Activated naive CD8-positive, alpha-beta T cell treated with anti-CD3 and anti-CD28 coated beads, Interleukin-2, amount 50 U/mL, for 24 hours (primary cell): ENCODE measurements at regions not wholly inside any gene's neighbourhood (a gene's known extent, or its start where the extent isn't known, plus 50 kb on each side); places are given as distances from the start of the nearest gene placed in this dataset.
"Not testable (repeated sequence)": the region's sequence is repeated elsewhere in the genome, so short reads cannot be mapped to it uniquely, and the experiment has no call there.

Experiments used
- ATAC-seq: fragments of 150-1000 bp; cut with Tn5 transposase; one replicate; pipeline ENCODE4 v1.10.0; 2021
- DNase-seq: peaks from one replicate; pipeline ENCODE4 v3.0.0; 2021
- H3K27ac Mint-ChIP-seq: one replicate; pipeline ENCODE4 v1.8.0; 2021; ENCODE audit warnings: mild to moderate bottlenecking, mixed read lengths
- H3K27me3 Mint-ChIP-seq: one replicate; pipeline ENCODE4 v1.8.0; 2021; ENCODE audit warnings: mixed read lengths
- H3K36me3 Mint-ChIP-seq: one replicate; pipeline ENCODE4 v1.8.0; 2021; ENCODE audit warnings: low read depth, mixed read lengths
- H3K4me1 Mint-ChIP-seq: one replicate; pipeline ENCODE4 v1.8.0; 2021; ENCODE audit warnings: mixed read lengths
- H3K4me3 Mint-ChIP-seq: one replicate; pipeline ENCODE4 v1.8.0; 2021; ENCODE audit warnings: mild to moderate bottlenecking, moderate library complexity, mixed read lengths
- H3K9me3 Mint-ChIP-seq: one replicate; pipeline ENCODE4 v1.8.0; 2021; ENCODE audit warnings: mixed read lengths

GRCh38 chr11:90705661-90706060 is 482.8 kb upstream of the CHORDC1 start:
- Mint-ChIP-seq H3K27ac (no peak overlapping the region), H3K4me3 (no peak overlapping the region), H3K36me3 (no peaks in the 10 kb centered on the region), H3K4me1 (no peaks in the 10 kb centered on the region), H3K9me3 (peaks cover 13% of the 10 kb centered on the region), H3K27me3 (no peaks in the 10 kb centered on the region)
- ATAC-seq (no peak), DNase-seq (no peak)

- no peak for ATAC-seq
- H3K27ac Mint-ChIP-seq = no peak overlapping the region
These were observed 481.7 kb upstream of the CHORDC1 start for GRCh38 chr11:90704510-90704909.

GRCh38 chr11:90701716-90702115 is 478.9 kb upstream of the CHORDC1 start:
- Mint-ChIP-seq H3K27ac (no peak overlapping the region), H3K9me3 (peaks cover 8% of the 10 kb centered on the region), H3K4me1 (no peaks in the 10 kb centered on the region), H3K4me3 (no peak overlapping the region), H3K27me3 (no peaks in the 10 kb centered on the region), H3K36me3 (no peaks in the 10 kb centered on the region)
- DNase-seq (no peak), ATAC-seq (no peak)

More at GRCh38 chr11:90704510-90704909, 481.7 kb upstream of the CHORDC1 start:
- H3K9me3 Mint-ChIP-seq = peaks cover 13% of the 10 kb centered on the region
- H3K36me3 Mint-ChIP-seq = no peaks in the 10 kb centered on the region
- no peaks in the 10 kb centered on the region for H3K4me1 Mint-ChIP-seq
- no peak for DNase-seq
- no peak overlapping the region for H3K4me3 Mint-ChIP-seq
- no peaks in the 10 kb centered on the region for H3K27me3 Mint-ChIP-seq

GRCh38 chr11:90700789-90701439 is 478.1 kb upstream of the CHORDC1 start:
- DNase-seq (no peak), ATAC-seq (no peak)
- Mint-ChIP-seq H3K27me3 (no peaks in the 10 kb centered on the region), H3K4me3 (no peak overlapping the region), H3K36me3 (no peaks in the 10 kb centered on the region), H3K4me1 (no peaks in the 10 kb centered on the region), H3K27ac (no peak overlapping the region), H3K9me3 (peaks cover 8% of the 10 kb centered on the region)

GRCh38 chr11:90699791-90700400 is 477.0 kb upstream of the CHORDC1 start:
- no peak overlapping the region for H3K4me3 Mint-ChIP-seq
- H3K27me3 Mint-ChIP-seq = no peaks in the 10 kb centered on the region
- H3K9me3 Mint-ChIP-seq = peaks cover 6% of the 10 kb centered on the region
- no peaks in the 10 kb centered on the region for H3K36me3 Mint-ChIP-seq
- ATAC-seq (no peak), DNase-seq (no peak)
- H3K4me1 Mint-ChIP-seq = no peaks in the 10 kb centered on the region
- H3K27ac Mint-ChIP-seq = no peak overlapping the region

- ATAC-seq (no peak), DNase-seq (no peak)
- Mint-ChIP-seq H3K4me1 (no peaks in the 10 kb centered on the region), H3K4me3 (no peak overlapping the region), H3K27me3 (no peaks in the 10 kb centered on the region), H3K27ac (no peak overlapping the region), H3K36me3 (no peaks in the 10 kb centered on the region), H3K9me3 (peaks cover 12% of the 10 kb centered on the region)
These were observed 475.4 kb upstream of the CHORDC1 start for GRCh38 chr11:90698238-90698637.

GRCh38 chr11:90675496-90675895 is 452.6 kb upstream of the CHORDC1 start:
- not testable (repeated sequence) for H3K27me3 Mint-ChIP-seq, ATAC-seq, H3K27ac Mint-ChIP-seq, H3K4me3 Mint-ChIP-seq, H3K4me1 Mint-ChIP-seq, H3K36me3 Mint-ChIP-seq, H3K9me3 Mint-ChIP-seq, DNase-seq

- H3K27ac Mint-ChIP-seq = no peak overlapping the region
- H3K9me3 Mint-ChIP-seq = peaks cover 13% of the 10 kb centered on the region
- H3K36me3 Mint-ChIP-seq = no peaks in the 10 kb centered on the region
These were observed 446.2 kb upstream of the CHORDC1 start for GRCh38 chr11:90669094-90669493.

GRCh38 chr11:90668502-90668901 is 445.7 kb upstream of the CHORDC1 start:
- peaks cover 13% of the 10 kb centered on the region for H3K9me3 Mint-ChIP-seq
- no peaks in the 10 kb centered on the region for H3K27me3 Mint-ChIP-seq
- ATAC-seq (no peak), DNase-seq (no peak)
- no peak overlapping the region for H3K27ac Mint-ChIP-seq
- no peaks in the 10 kb centered on the region for H3K36me3 Mint-ChIP-seq
- no peak overlapping the region for H3K4me3 Mint-ChIP-seq
- H3K4me1 Mint-ChIP-seq = no peaks in the 10 kb centered on the region

More at GRCh38 chr11:90669094-90669493, 446.2 kb upstream of the CHORDC1 start:
- no peak for DNase-seq
- H3K4me3 Mint-ChIP-seq = no peak overlapping the region
- H3K4me1 Mint-ChIP-seq = no peaks in the 10 kb centered on the region
- H3K27me3 Mint-ChIP-seq = no peaks in the 10 kb centered on the region
- no peak for ATAC-seq

- Mint-ChIP-seq H3K4me1 (no peaks in the 10 kb centered on the region), H3K27me3 (no peaks in the 10 kb centered on the region), H3K36me3 (no peaks in the 10 kb centered on the region), H3K9me3 (peaks cover 10% of the 10 kb centered on the region), H3K4me3 (no peak overlapping the region), H3K27ac (no peak overlapping the region)
- ATAC-seq = no peak
- DNase-seq = no peak
These were observed 438.4 kb upstream of the CHORDC1 start for GRCh38 chr11:90661233-90661632.

- Mint-ChIP-seq H3K9me3 (no peaks in the 10 kb centered on the region), H3K27ac (no peak overlapping the region), H3K27me3 (no peaks in the 10 kb centered on the region), H3K4me3 (no peak overlapping the region), H3K36me3 (no peaks in the 10 kb centered on the region), H3K4me1 (no peaks in the 10 kb centered on the region)
- ATAC-seq = no peak
- no peak for DNase-seq
These were observed 433.3 kb upstream of the CHORDC1 start for GRCh38 chr11:90656171-90656570.

- Mint-ChIP-seq H3K9me3 (no peaks in the 10 kb centered on the region), H3K4me3 (no peak overlapping the region), H3K36me3 (no peaks in the 10 kb centered on the region), H3K27ac (no peak overlapping the region), H3K27me3 (no peaks in the 10 kb centered on the region), H3K4me1 (no peaks in the 10 kb centered on the region)
- no peak for ATAC-seq
- DNase-seq = no peak
These were observed 427.3 kb upstream of the CHORDC1 start for GRCh38 chr11:90650153-90650552.

GRCh38 chr11:90646706-90647105 is 423.9 kb upstream of the CHORDC1 start:
- no peaks in the 10 kb centered on the region for H3K4me1 Mint-ChIP-seq
- no peak overlapping the region for H3K27ac Mint-ChIP-seq
- peaks cover 4% of the 10 kb centered on the region for H3K9me3 Mint-ChIP-seq
- DNase-seq (no peak), ATAC-seq (no peak)
- H3K36me3 Mint-ChIP-seq = no peaks in the 10 kb centered on the region
- H3K4me3 Mint-ChIP-seq = no peak overlapping the region
- no peaks in the 10 kb centered on the region for H3K27me3 Mint-ChIP-seq

GRCh38 chr11:90646266-90646665 is 423.4 kb upstream of the CHORDC1 start:
- DNase-seq = no peak
- Mint-ChIP-seq H3K9me3 (peaks cover 4% of the 10 kb centered on the region), H3K4me3 (no peak overlapping the region), H3K36me3 (no peaks in the 10 kb centered on the region), H3K27ac (no peak overlapping the region), H3K27me3 (no peaks in the 10 kb centered on the region), H3K4me1 (no peaks in the 10 kb centered on the region)
- ATAC-seq = no peak

GRCh38 chr11:90639461-90639993 is 416.7 kb upstream of the CHORDC1 start:
- Mint-ChIP-seq H3K4me1 (no peaks in the 10 kb centered on the region), H3K27ac (no peak overlapping the region), H3K4me3 (no peak overlapping the region), H3K9me3 (peaks cover 9% of the 10 kb centered on the region), H3K36me3 (no peaks in the 10 kb centered on the region), H3K27me3 (no peaks in the 10 kb centered on the region)
- no peak for ATAC-seq
- DNase-seq = no peak
